ENCODE measurements at regions not wholly inside any gene's neighbourhood (a gene's known extent, or its start where the extent isn't known, plus 50 kb on each side); places are given as distances from the start of the nearest gene placed in this dataset.

DNA sequence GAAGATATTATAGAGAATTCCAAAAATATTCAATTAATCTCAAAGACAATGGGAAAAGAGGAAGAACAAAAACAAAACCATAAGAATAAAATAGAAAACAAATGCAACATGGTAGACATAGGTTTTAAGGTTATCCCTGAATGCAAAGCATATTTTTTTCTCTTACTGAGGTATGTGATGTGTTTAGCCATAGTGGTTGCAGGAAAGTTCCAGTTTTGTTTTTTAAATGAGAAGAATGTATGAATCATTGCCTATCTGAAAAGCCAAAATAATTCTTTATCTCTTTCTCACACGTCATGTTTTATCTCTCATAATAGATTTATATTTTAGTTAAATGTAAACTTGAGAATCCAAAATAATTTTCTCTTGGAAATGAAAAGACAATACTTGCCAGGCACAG lies 2591.7 kb upstream of the PCDH20 start:
- Histone ChIP-seq H3K36me3 (ENCODE audit: control insufficient read depth, low read length) (no peaks in the 10 kb centered on the region), H3K4me2 (ENCODE audit: low read length) (no peak overlapping the region), H3K4me1 (ENCODE audit: control insufficient read depth, low read length) (no peaks in the 10 kb centered on the region), H3K27ac (ENCODE audit: low read depth, low read length) (no peak overlapping the region), H3K9me3 (ENCODE audit: control insufficient read depth, insufficient read depth, low read length) (no peaks in the 10 kb centered on the region), H3K9me2 (replicated peaks; ENCODE audit: control insufficient read depth, low read length) (no peaks in the 10 kb centered on the region), H3K27me3 (ENCODE audit: control insufficient read depth, low read length) (no peaks in the 10 kb centered on the region), H3F3A (ENCODE audit: control insufficient read depth, insufficient read depth) (no peaks in the 10 kb centered on the region), H4K20me1 (ENCODE audit: control insufficient read depth, insufficient read depth, low read depth, low read length) (no peaks in the 10 kb centered on the region), H3K4me3 (ENCODE audit: low read length) (no peak overlapping the region), H3K79me2 (ENCODE audit: control insufficient read depth, low read length) (no peaks in the 10 kb centered on the region)
- no peak for TF ChIP-seq CTCF (IDR thresholded peaks at IDR 0.05; ENCODE audit: low read depth, low read length, poor library complexity, severe bottlenecking)
- no peak for TF ChIP-seq EZH2phosphoT487 (IDR thresholded peaks at IDR 0.05; ENCODE audit: borderline replicate concordance, low read length)

GRCh38 chr13:64000321-64000720 lies 2584.7 kb upstream of the PCDH20 start:
- Histone ChIP-seq H3K4me1 (ENCODE audit: control insufficient read depth, low read length) (no peaks in the 10 kb centered on the region), H3K27ac (ENCODE audit: low read depth, low read length) (no peak overlapping the region), H3K9me3 (ENCODE audit: control insufficient read depth, insufficient read depth, low read length) (no peaks in the 10 kb centered on the region), H3K4me3 (ENCODE audit: low read length) (no peak overlapping the region), H4K20me1 (ENCODE audit: control insufficient read depth, insufficient read depth, low read depth, low read length) (no peaks in the 10 kb centered on the region), H3K36me3 (ENCODE audit: control insufficient read depth, low read length) (no peaks in the 10 kb centered on the region), H3K27me3 (ENCODE audit: control insufficient read depth, low read length) (no peaks in the 10 kb centered on the region), H3K79me2 (ENCODE audit: control insufficient read depth, low read length) (no peaks in the 10 kb centered on the region), H3K9me2 (replicated peaks; ENCODE audit: control insufficient read depth, low read length) (no peaks in the 10 kb centered on the region), H3F3A (ENCODE audit: control insufficient read depth, insufficient read depth) (no peaks in the 10 kb centered on the region), H3K4me2 (ENCODE audit: low read length) (no peak overlapping the region)
- TF ChIP-seq EZH2phosphoT487 (IDR thresholded peaks at IDR 0.05; ENCODE audit: borderline replicate concordance, low read length) (no peak), CTCF (IDR thresholded peaks at IDR 0.05; ENCODE audit: low read depth, low read length, poor library complexity, severe bottlenecking) (no peak)

DNA sequence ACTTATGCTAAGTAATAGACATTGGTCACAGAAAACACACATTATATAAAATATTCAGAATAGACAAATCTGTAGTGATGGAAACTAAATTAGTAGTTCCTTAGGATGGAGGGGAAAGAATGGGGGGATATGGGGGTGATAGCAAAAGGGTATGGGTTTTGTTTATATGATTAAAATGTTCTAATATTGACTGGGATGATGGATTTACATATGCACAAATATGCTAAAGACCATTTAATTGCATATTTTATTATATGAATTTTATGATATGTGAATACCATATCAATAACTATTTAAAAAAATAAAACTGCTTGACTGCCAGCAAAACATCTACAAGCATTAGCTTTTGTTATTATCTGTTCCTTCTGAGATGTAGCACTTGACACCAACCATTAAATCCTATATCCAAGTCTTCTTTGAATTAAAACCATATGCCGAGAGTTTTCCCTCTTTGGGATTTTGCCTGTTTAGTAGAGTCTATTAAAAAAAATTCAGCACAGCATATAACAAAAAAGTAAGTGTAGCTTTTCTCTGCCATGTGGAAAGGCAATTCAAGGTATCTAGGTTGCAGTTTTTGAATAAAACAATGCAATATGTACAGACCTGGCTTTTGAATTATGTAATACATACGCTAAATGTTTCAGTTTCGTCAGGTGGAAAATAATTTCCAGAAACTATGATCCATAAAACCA lies 2584.1 kb upstream of the PCDH20 start:
- no peaks in the 10 kb centered on the region for H3K9me2 ChIP-seq (replicated peaks; ENCODE audit: control insufficient read depth, low read length)
- no peaks in the 10 kb centered on the region for H3K9me3 ChIP-seq (ENCODE audit: control insufficient read depth, insufficient read depth, low read length)
- H3K27ac ChIP-seq (ENCODE audit: low read depth, low read length), result no peak overlapping the region
- no peaks in the 10 kb centered on the region for H3K36me3 ChIP-seq (ENCODE audit: control insufficient read depth, low read length)
- TF ChIP-seq EZH2phosphoT487 (IDR thresholded peaks at IDR 0.05; ENCODE audit: borderline replicate concordance, low read length) (no peak), CTCF (IDR thresholded peaks at IDR 0.05; ENCODE audit: low read depth, low read length, poor library complexity, severe bottlenecking) (no peak)
- H3F3A ChIP-seq (ENCODE audit: control insufficient read depth, insufficient read depth), result no peaks in the 10 kb centered on the region
- H3K4me3 ChIP-seq (ENCODE audit: low read length), result no peak overlapping the region
- H3K4me1 ChIP-seq (ENCODE audit: control insufficient read depth, low read length), result no peaks in the 10 kb centered on the region
- no peaks in the 10 kb centered on the region for H3K27me3 ChIP-seq (ENCODE audit: control insufficient read depth, low read length)
- no peak overlapping the region for H3K4me2 ChIP-seq (ENCODE audit: low read length)
- no peaks in the 10 kb centered on the region for H3K79me2 ChIP-seq (ENCODE audit: control insufficient read depth, low read length)
- no peaks in the 10 kb centered on the region for H4K20me1 ChIP-seq (ENCODE audit: control insufficient read depth, insufficient read depth, low read depth, low read length)
